GM12892 (cell line): ENCODE measurements at regions not wholly inside any gene's neighbourhood (a gene's known extent, or its start where the extent isn't known, plus 50 kb on each side); places are given as distances from the start of the nearest gene placed in this dataset.

Experiments used
- POLR2A ChIP-seq: IDR thresholded peaks from 2 replicates; pipeline ENCODE4 v1.6.1; 2011; ENCODE audit warnings: low read depth, low read length, control low read depth
- POLR2AphosphoS5 ChIP-seq: IDR thresholded peaks from 2 replicates; pipeline ENCODE4 v1.6.1; 2011; ENCODE audit warnings: low read depth, low read length, control low read depth

DNA sequence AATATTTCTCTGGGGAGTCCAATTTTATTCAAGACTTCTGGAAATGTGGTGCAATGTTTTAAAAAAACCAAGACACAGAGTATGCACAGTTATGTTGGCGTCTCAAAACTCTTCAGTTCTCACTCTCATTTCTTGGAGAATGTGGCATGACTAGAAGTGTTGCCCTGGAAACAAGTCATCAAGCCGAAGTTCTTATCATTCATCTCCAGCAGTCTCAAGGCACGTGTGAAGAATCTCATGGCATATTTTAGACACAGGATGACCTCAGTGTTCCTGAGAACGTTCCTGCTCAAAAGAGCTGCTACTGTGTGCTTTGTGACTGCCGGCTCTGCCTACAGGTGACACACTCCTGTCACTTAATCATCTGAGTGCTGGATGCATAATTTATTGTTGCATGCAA is 147.4 kb upstream of the IRX4 start:
- TF ChIP-seq POLR2A (no peak), POLR2AphosphoS5 (no peak)
